Transverse colon (tissue), 4 donors: ENCODE measurements at regions not wholly inside any gene's neighbourhood (a gene's known extent, or its start where the extent isn't known, plus 50 kb on each side); places are given as distances from the start of the nearest gene placed in this dataset.

Experiments used
- DNase-seq: peaks from one replicate; pipeline ENCODE4 v3.0.0-alpha.2; 2019
- H3K27ac ChIP-seq, 4 donors: fragments of 200-600 bp; sonication (generic); 2 replicates each; pipeline ENCODE4 v1.5.1; 2016 to 2018; ENCODE audit warnings: inconsistent platforms in 4 of 4
- H3K27me3 ChIP-seq: fragments of 200-600 bp; sonication (generic); 2 replicates; pipeline ENCODE4 v1.5.1; 2017; ENCODE audit warnings: inconsistent platforms
- H3K36me3 ChIP-seq, 4 donors: fragments of 200-600 bp; sonication (generic); 2 replicates each; pipeline ENCODE4 v1.5.1; 2017 to 2019; ENCODE audit warnings: inconsistent platforms in 4 of 4
- H3K4me1 ChIP-seq, 4 donors: fragments of 200-600 bp; sonication (generic); 2 replicates each; pipeline ENCODE4 v1.5.1; 2017 to 2020; ENCODE audit warnings: inconsistent platforms in 4 of 4
- H3K4me3 ChIP-seq, 4 donors: fragments of 200-600 bp; sonication (generic); 1 replicate in 1 of 4; 2 replicates in 3 of 4; pipeline versions ENCODE4 v1.5.1 to v1.6.1; 2017 to 2019; ENCODE audit warnings: inconsistent platforms in 4 of 4
- H3K9me3 ChIP-seq, 2 donors: fragments of 200-600 bp; sonication (generic); 2 replicates each; pipeline ENCODE4 v1.5.1; 2017 to 2019; ENCODE audit warnings: inconsistent platforms in 2 of 2
- CTCF ChIP-seq, 5 experiments: fragments of 200-600 bp in 3 of 5; fragments of 450-650 bp in 2 of 5; sonication (generic) in 3 of 5; IDR thresholded peaks; 1 replicate in 2 of 5; 2 replicates in 3 of 5; pipeline ENCODE4 v1.5.1; 2016 to 2017; ENCODE audit warnings: antibody characterized with exemption in 5 of 5, inconsistent platforms in 3 of 5, mild to moderate bottlenecking in 2 of 5, moderate library complexity in 1 of 5
- EP300 ChIP-seq: sonication (generic); formaldehyde crosslinking; IDR thresholded peaks from one replicate; pipeline ENCODE4 v1.6.1; 2017; ENCODE audit warnings: antibody characterized with exemption, low read depth
- POLR2A ChIP-seq: fragments of 450-650 bp; IDR thresholded peaks from one replicate; pipeline ENCODE4 v1.6.1; 2016; ENCODE audit warnings: antibody characterized with exemption, mild to moderate bottlenecking, moderate library complexity
- POLR2AphosphoS5 ChIP-seq, 3 donors: sonication (generic); formaldehyde crosslinking; IDR thresholded peaks; one replicate each; pipeline ENCODE4 v1.6.1; 2016; ENCODE audit warnings: antibody characterized with exemption in 3 of 3
- WGBS, 2 donors: methylation state at CpG; one replicate each; pipeline ENCODE4 v1.1.5; 2018; ENCODE audit warnings: low coverage in 1 of 2; 5-methylcytosine and 5-hydroxymethylcytosine counted together
- in situ Hi-C, 4 donors: fragments of 200-750 bp; cut with MboI; loops; one replicate each; pipeline versions ENCODE4 v1.15.0 to v1.15.1; 2017; ENCODE audit warnings: low sequenced_read_pairs in 3 of 4, low pct_ligation_motif_present in 1 of 4, low pct_unique_long_range_greater_than_20kb in 1 of 4
- intact Hi-C: fragments of 100-400 bp; cut with DNase I; formaldehyde crosslinking; loops from one replicate; pipeline ENCODE4 v1.15.1; 2023; ENCODE audit warnings: low total_unique reads

GRCh38 chr10:132120200-132120599 is 54.5 kb downstream of the JAKMIP3 start:
- Histone ChIP-seq H3K36me3 (no peaks in the 10 kb centered on the region), H3K4me3 (no peak overlapping the region), H3K27me3 (no peaks in the 10 kb centered on the region), H3K4me1 (no peaks in the 10 kb centered on the region), H3K9me3 (no peaks in the 10 kb centered on the region), H3K27ac (no peak overlapping the region)
- intact Hi-C loops = no loop called here
- no peak for DNase-seq
- no peak for TF ChIP-seq EP300
- no peak for TF ChIP-seq CTCF (IDR thresholded peaks at IDR 0.05)
- TF ChIP-seq POLR2AphosphoS5 (IDR thresholded peaks at IDR 0.05) = no peak
- TF ChIP-seq POLR2A = no peak
- in situ Hi-C loops = no loop called here
- WGBS, 2 donors = 80% methylated on average over 7 of the region's 7 CpGs; no CpG with 5 or more reads in 1 of the 2 donors

GRCh38 chr10:132120734-132121510 is 55.2 kb downstream of the JAKMIP3 start:
- Histone ChIP-seq H3K9me3 (no peaks in the 10 kb centered on the region), H3K36me3 (no peaks in the 10 kb centered on the region), H3K27ac (no peak overlapping the region), H3K4me3 (no peak overlapping the region), H3K4me1 (no peaks in the 10 kb centered on the region), H3K27me3 (no peaks in the 10 kb centered on the region)
- WGBS, 2 donors = 70 to 84% methylated on average over 3 to 24 of the region's 25 CpGs
- in situ Hi-C loops (no loop called here), intact Hi-C loops (no loop called here)
- TF ChIP-seq EP300 = no peak
- no peak for TF ChIP-seq CTCF (IDR thresholded peaks at IDR 0.05)
- TF ChIP-seq POLR2AphosphoS5 (IDR thresholded peaks at IDR 0.05) = no peak
- TF ChIP-seq POLR2A = no peak
- no peak for DNase-seq

GRCh38 chr10:132121511-132121830 is 55.7 kb downstream of the JAKMIP3 start:
- no peak overlapping the region for H3K27ac ChIP-seq
- no peaks in the 10 kb centered on the region for H3K9me3 ChIP-seq
- no peak for DNase-seq
- H3K36me3 ChIP-seq = no peaks in the 10 kb centered on the region
- WGBS, 2 donors = 68% methylated on average over 12 of the region's 12 CpGs; no CpG with 5 or more reads in 1 of the 2 donors
- no peaks in the 10 kb centered on the region for H3K27me3 ChIP-seq
- H3K4me3 ChIP-seq = no peak overlapping the region
- TF ChIP-seq POLR2A = no peak
- no peak for TF ChIP-seq EP300
- TF ChIP-seq CTCF (IDR thresholded peaks at IDR 0.05) = no peak
- no peak for TF ChIP-seq POLR2AphosphoS5 (IDR thresholded peaks at IDR 0.05)
- intact Hi-C loops = no loop called here
- no peaks in the 10 kb centered on the region for H3K4me1 ChIP-seq
- in situ Hi-C loops = no loop called here

- in situ Hi-C loops (no loop called here), intact Hi-C loops (no loop called here)
- no peak for DNase-seq
- Histone ChIP-seq H3K9me3 (no peaks in the 10 kb centered on the region), H3K4me1 (no peaks in the 10 kb centered on the region), H3K36me3 (no peaks in the 10 kb centered on the region), H3K27ac (no peak overlapping the region), H3K4me3 (no peak overlapping the region), H3K27me3 (no peaks in the 10 kb centered on the region)
- WGBS, 2 donors = 88% methylated on average over 14 of the region's 20 CpGs; no CpG with 5 or more reads in 1 of the 2 donors
- TF ChIP-seq EP300 = no peak
- no peak for TF ChIP-seq POLR2A
- TF ChIP-seq CTCF (IDR thresholded peaks at IDR 0.05) = no peak
- TF ChIP-seq POLR2AphosphoS5 (IDR thresholded peaks at IDR 0.05) = no peak
Observed at GRCh38 chr10:132122097-132122861, 56.5 kb downstream of the JAKMIP3 start.
